ENCODE measurements at regions not wholly inside any gene's neighbourhood (a gene's known extent, or its start where the extent isn't known, plus 50 kb on each side); places are given as distances from the start of the nearest gene placed in this dataset.

- Mint-ChIP-seq H3K27ac (ENCODE audit: unreplicated experiment) (no peak overlapping the region), H3K4me3 (ENCODE audit: unreplicated experiment) (no peak overlapping the region), H3K27me3 (ENCODE audit: insufficient read depth, unreplicated experiment) (peaks cover 11% of the 10 kb centered on the region), H3K4me1 (ENCODE audit: low read depth, unreplicated experiment) (no peaks in the 10 kb centered on the region), H3K9me3 (ENCODE audit: unreplicated experiment) (no peaks in the 10 kb centered on the region), H3K36me3 (ENCODE audit: insufficient read depth, unreplicated experiment) (no peaks in the 10 kb centered on the region)
- intact Hi-C loops (cut with micrococcal nuclease; ENCODE audit: unreplicated experiment): no loop called here
- Histone ChIP-seq H3K4me1 (no peaks in the 10 kb centered on the region), H3K4me3 (ENCODE audit: low read depth, low read length) (no peak overlapping the region), H3K27me3 (replicated peaks; ENCODE audit: control insufficient read depth, insufficient read depth, low read length) (no peaks in the 10 kb centered on the region), H3K9me3 (no peaks in the 10 kb centered on the region), H3K36me3 (ENCODE audit: control insufficient read depth, insufficient read depth, low read length) (no peaks in the 10 kb centered on the region)
- TF ChIP-seq, protein P1, sequence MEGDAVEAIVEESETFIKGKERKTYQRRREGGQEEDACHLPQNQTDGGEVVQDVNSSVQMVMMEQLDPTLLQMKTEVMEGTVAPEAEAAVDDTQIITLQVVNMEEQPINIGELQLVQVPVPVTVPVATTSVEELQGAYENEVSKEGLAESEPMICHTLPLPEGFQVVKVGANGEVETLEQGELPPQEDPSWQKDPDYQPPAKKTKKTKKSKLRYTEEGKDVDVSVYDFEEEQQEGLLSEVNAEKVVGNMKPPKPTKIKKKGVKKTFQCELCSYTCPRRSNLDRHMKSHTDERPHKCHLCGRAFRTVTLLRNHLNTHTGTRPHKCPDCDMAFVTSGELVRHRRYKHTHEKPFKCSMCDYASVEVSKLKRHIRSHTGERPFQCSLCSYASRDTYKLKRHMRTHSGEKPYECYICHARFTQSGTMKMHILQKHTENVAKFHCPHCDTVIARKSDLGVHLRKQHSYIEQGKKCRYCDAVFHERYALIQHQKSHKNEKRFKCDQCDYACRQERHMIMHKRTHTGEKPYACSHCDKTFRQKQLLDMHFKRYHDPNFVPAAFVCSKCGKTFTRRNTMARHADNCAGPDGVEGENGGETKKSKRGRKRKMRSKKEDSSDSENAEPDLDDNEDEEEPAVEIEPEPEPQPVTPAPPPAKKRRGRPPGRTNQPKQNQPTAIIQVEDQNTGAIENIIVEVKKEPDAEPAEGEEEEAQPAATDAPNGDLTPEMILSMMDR (IDR thresholded peaks at IDR 0.05; ENCODE audit: insufficient read depth in 1 of 2, low read depth in 1 of 2, low read length in 1 of 2, severe bottlenecking in 1 of 2, unreplicated experiment in 1 of 2): no peak
- ChIA-PET POLR2A (no interaction called here), CTCF (no interaction called here)
- no TSS peak for BruUV-seq (replicated peaks)
- DNase-seq: no peak
These were observed 61.8 kb upstream of the MTNR1B start for GRCh38 chr11:92907671-92908070.

DNA sequence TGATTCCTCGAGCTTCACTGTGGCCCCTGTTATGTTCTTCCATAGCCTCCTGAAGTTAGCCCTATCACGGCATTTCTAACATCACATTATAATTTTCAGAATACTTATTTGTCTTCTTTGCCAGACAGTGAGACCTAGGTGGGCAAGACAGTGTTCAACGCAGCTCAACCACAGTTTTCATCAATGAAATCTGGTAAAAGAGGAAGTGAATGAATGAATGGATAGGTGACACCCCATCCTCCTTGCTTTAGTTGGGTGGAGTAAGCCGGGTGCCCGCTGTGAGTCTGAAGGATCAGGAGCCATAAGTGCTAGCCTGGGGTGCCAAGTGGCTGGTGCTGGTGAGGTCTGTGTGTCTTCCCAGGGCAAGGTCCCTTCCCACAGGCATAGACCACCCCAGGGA lies 60.2 kb upstream of the MTNR1B start:
- Mint-ChIP-seq H3K4me3 (ENCODE audit: unreplicated experiment) (no peak overlapping the region), H3K27ac (ENCODE audit: unreplicated experiment) (no peak overlapping the region), H3K36me3 (ENCODE audit: insufficient read depth, unreplicated experiment) (no peaks in the 10 kb centered on the region), H3K9me3 (ENCODE audit: unreplicated experiment) (no peaks in the 10 kb centered on the region), H3K4me1 (ENCODE audit: low read depth, unreplicated experiment) (no peaks in the 10 kb centered on the region), H3K27me3 (ENCODE audit: insufficient read depth, unreplicated experiment) (peaks cover 8% of the 10 kb centered on the region)
- Histone ChIP-seq H3K27me3 (replicated peaks; ENCODE audit: control insufficient read depth, insufficient read depth, low read length) (no peaks in the 10 kb centered on the region), H3K9me3 (no peaks in the 10 kb centered on the region), H3K4me3 (ENCODE audit: low read depth, low read length) (no peak overlapping the region), H3K36me3 (ENCODE audit: control insufficient read depth, insufficient read depth, low read length) (no peaks in the 10 kb centered on the region), H3K4me1 (no peaks in the 10 kb centered on the region)
- intact Hi-C loops (cut with micrococcal nuclease; ENCODE audit: unreplicated experiment): no loop called here
- no TSS peak for BruUV-seq (replicated peaks)
- TF ChIP-seq, protein P1 (IDR thresholded peaks at IDR 0.05; ENCODE audit: insufficient read depth in 1 of 2, low read depth in 1 of 2, low read length in 1 of 2, severe bottlenecking in 1 of 2, unreplicated experiment in 1 of 2): no peak
- ChIA-PET CTCF (no interaction called here), POLR2A (no interaction called here)
- DNase-seq: no peak

GRCh38 chr11:92911478-92911877 lies 58.0 kb upstream of the MTNR1B start:
- intact Hi-C loops (cut with micrococcal nuclease; ENCODE audit: unreplicated experiment): no loop called here
- no peaks in the 10 kb centered on the region for H3K4me1 Mint-ChIP-seq (ENCODE audit: low read depth, unreplicated experiment)
- H3K27me3 Mint-ChIP-seq (ENCODE audit: insufficient read depth, unreplicated experiment): peaks cover 9% of the 10 kb centered on the region
- Histone ChIP-seq H3K36me3 (ENCODE audit: control insufficient read depth, insufficient read depth, low read length) (no peaks in the 10 kb centered on the region), H3K4me1 (no peaks in the 10 kb centered on the region), H3K27me3 (replicated peaks; ENCODE audit: control insufficient read depth, insufficient read depth, low read length) (no peaks in the 10 kb centered on the region), H3K4me3 (ENCODE audit: low read depth, low read length) (no peak overlapping the region), H3K9me3 (no peaks in the 10 kb centered on the region)
- ChIA-PET CTCF (no interaction called here), POLR2A (no interaction called here)
- H3K9me3 Mint-ChIP-seq (ENCODE audit: unreplicated experiment): no peaks in the 10 kb centered on the region
- DNase-seq: no peak
- H3K27ac Mint-ChIP-seq (ENCODE audit: unreplicated experiment): no peak overlapping the region
- BruUV-seq (replicated peaks): no TSS peak
- H3K4me3 Mint-ChIP-seq (ENCODE audit: unreplicated experiment): no peak overlapping the region
- TF ChIP-seq, protein P1 (IDR thresholded peaks at IDR 0.05; ENCODE audit: insufficient read depth in 1 of 2, low read depth in 1 of 2, low read length in 1 of 2, severe bottlenecking in 1 of 2, unreplicated experiment in 1 of 2): no peak
- no peaks in the 10 kb centered on the region for H3K36me3 Mint-ChIP-seq (ENCODE audit: insufficient read depth, unreplicated experiment)

All from Caco-2 (cell line).